H1 (cell line): ENCODE measurements at regions not wholly inside any gene's neighbourhood (a gene's known extent, or its start where the extent isn't known, plus 50 kb on each side); places are given as distances from the start of the nearest gene placed in this dataset.

Experiments
- CTCF ChIA-PET: fragments of 300-600 bp; sonication (Branson Sonifier 250); formaldehyde crosslinking; loops from one replicate; lab custom pipeline; 2021; ENCODE audit not compliant: partially characterized antibody; lab: Charles Lee
- POLR2A ChIA-PET: fragments of 300-600 bp; sonication (Branson Sonifier 250); formaldehyde crosslinking; loops from one replicate; lab custom pipeline; 2021; ENCODE audit warnings: inconsistent platforms; ENCODE audit not compliant: partially characterized antibody; lab: Charles Lee
- DNase-seq, 2 experiments: peaks; one replicate each; pipeline versions ENCODE4 v3.0.0 to v3.0.0-alpha.2; 2010 to 2022; ENCODE audit warnings: low spot score in 2 of 2, low read depth in 1 of 2, mixed read lengths in 1 of 2
- FAIRE-seq: peaks from 2 replicates; lab custom pipeline; 2011; peaks lifted over from hg19 to GRCh38; lab: Jason Lieb, UNC
- H2AFZ ChIP-seq: 2 replicates; pipeline ENCODE4 v1.8.1; 2012; ENCODE audit warnings: low read length, inconsistent platforms
- H2AK5ac ChIP-seq: 2 replicates; pipeline ENCODE4 v1.6.1; 2013; ENCODE audit warnings: low read depth, low read length
- H2BK120ac ChIP-seq: replicated peaks from 2 replicates; pipeline ENCODE3; 2013; ENCODE audit warnings: low read depth, low read length, inconsistent platforms
- H2BK12ac ChIP-seq: 2 replicates; pipeline ENCODE4 v1.6.1; 2013; ENCODE audit warnings: low read depth, low read length
- H2BK15ac ChIP-seq: 2 replicates; pipeline ENCODE4 v1.6.1; 2013; ENCODE audit warnings: low read length
- H2BK20ac ChIP-seq: 2 replicates; pipeline ENCODE4 v1.6.1; 2013; ENCODE audit warnings: low read length
- H2BK5ac ChIP-seq: 2 replicates; pipeline ENCODE4 v1.6.1; 2013; ENCODE audit warnings: low read depth, low read length
- H3K14ac ChIP-seq: 2 replicates; pipeline ENCODE4 v1.6.1; 2013; ENCODE audit warnings: inconsistent platforms; ENCODE audit not compliant: insufficient read length
- H3K18ac ChIP-seq: 2 replicates; pipeline ENCODE4 v1.6.1; 2013; ENCODE audit warnings: low read length; ENCODE audit errors: extremely low read depth
- H3K23ac ChIP-seq: 2 replicates; pipeline ENCODE4 v1.6.1; 2013; ENCODE audit warnings: inconsistent platforms; ENCODE audit not compliant: insufficient read length
- H3K23me2 ChIP-seq: 2 replicates; pipeline ENCODE4 v1.6.1; 2013; ENCODE audit warnings: low read depth, low read length
- H3K27ac ChIP-seq: 2 replicates; pipeline ENCODE4 v1.6.1; 2011; ENCODE audit warnings: low read depth, low read length, inconsistent platforms
- H3K27me3 ChIP-seq, 4 experiments: replicated peaks in 1 of 4; 1 replicate in 1 of 4; 2 replicates in 3 of 4; pipeline versions ENCODE4 v1.6.1 to v1.8.1; 2011 to 2013; ENCODE audit warnings: low read length in 3 of 4, mild to moderate bottlenecking in 3 of 4, inconsistent platforms in 2 of 4, mixed read lengths in 2 of 4, moderate library complexity in 1 of 4; ENCODE audit not compliant: control insufficient read depth in 3 of 4, insufficient read depth in 3 of 4; ENCODE audit errors: extremely low read depth in 1 of 4
- H3K36me3 ChIP-seq, 4 experiments: 2 replicates each; pipeline versions ENCODE4 v1.6.1 to v1.8.1; 2011 to 2013; ENCODE audit warnings: mild to moderate bottlenecking in 4 of 4, low read length in 3 of 4, moderate library complexity in 2 of 4, control low read depth in 1 of 4, inconsistent platforms in 1 of 4; ENCODE audit not compliant: insufficient read depth in 4 of 4, control insufficient read depth in 2 of 4
- H3K4ac ChIP-seq: replicated peaks from 2 replicates; pipeline ENCODE3; 2013; ENCODE audit warnings: low read length, low read depth, mixed read lengths, inconsistent platforms; ENCODE audit not compliant: insufficient read length
- H3K4me1 ChIP-seq, 4 experiments: replicated peaks in 1 of 4; 1 replicate in 1 of 4; 2 replicates in 3 of 4; pipeline versions ENCODE4 v1.6.1 to v1.8.1; 2011 to 2013; ENCODE audit warnings: low read length in 3 of 4, inconsistent platforms in 2 of 4, mixed read lengths in 1 of 4; ENCODE audit not compliant: insufficient read depth in 4 of 4, control insufficient read depth in 3 of 4
- H3K4me2 ChIP-seq, 2 experiments: 2 replicates each; pipeline versions ENCODE4 v1.6.1 to v1.8.1; 2011 to 2013; ENCODE audit warnings: low read depth in 2 of 2, low read length in 2 of 2, control low read depth in 1 of 2, inconsistent platforms in 1 of 2, mild to moderate bottlenecking in 1 of 2; ENCODE audit not compliant: insufficient read depth in 1 of 2
- H3K4me3 ChIP-seq, 4 experiments: fragments of 200-600, 300-600 bp in 1 of 4; sonication (generic), shearing (Covaris generic), sonication (Bioruptor Twin) in 1 of 4; 2 replicates each; pipeline versions ENCODE4 v1.5.1 to v1.8.1; 2011 to 2016; ENCODE audit warnings: low read length in 4 of 4, low read depth in 3 of 4, control low read depth in 2 of 4, inconsistent platforms in 2 of 4, mild to moderate bottlenecking in 2 of 4, mixed read lengths in 1 of 4, moderate library complexity in 1 of 4; ENCODE audit not compliant: insufficient read depth in 2 of 4; ENCODE audit errors: extremely low read depth in 1 of 4
- H3K56ac ChIP-seq: replicated peaks from 2 replicates; pipeline ENCODE3; 2013; ENCODE audit warnings: low read depth, mild to moderate bottlenecking, mixed read lengths, low read length, inconsistent platforms; ENCODE audit not compliant: insufficient read length
- H3K79me1 ChIP-seq: 2 replicates; pipeline ENCODE4 v1.6.1; 2013; ENCODE audit warnings: low read depth, low read length, control low read depth
- H3K79me2 ChIP-seq, 2 experiments: 2 replicates each; pipeline versions ENCODE4 v1.6.1 to v1.8.1; 2012 to 2013; ENCODE audit warnings: low read length in 2 of 2, mild to moderate bottlenecking in 2 of 2, inconsistent platforms in 1 of 2; ENCODE audit not compliant: insufficient read depth in 2 of 2, control insufficient read depth in 1 of 2
- H3K9ac ChIP-seq, 4 experiments: replicated peaks in 1 of 4; 1 replicate in 1 of 4; 2 replicates in 3 of 4; pipeline versions ENCODE4 v1.6.1 to v1.8.1; 2011 to 2013; ENCODE audit warnings: low read depth in 3 of 4, low read length in 3 of 4, control low read depth in 2 of 4, mild to moderate bottlenecking in 2 of 4, moderate library complexity in 2 of 4, inconsistent platforms in 1 of 4; ENCODE audit errors: extremely low read depth in 1 of 4
- H3K9me3 ChIP-seq, 2 experiments: 2 replicates each; pipeline versions ENCODE4 v1.6.1 to v1.8.1; 2012 to 2013; ENCODE audit warnings: mild to moderate bottlenecking in 2 of 2, moderate library complexity in 2 of 2, control low read depth in 1 of 2, inconsistent platforms in 1 of 2, low read depth in 1 of 2, low read length in 1 of 2, mixed read lengths in 1 of 2; ENCODE audit not compliant: insufficient read depth in 2 of 2
- H4K20me1 ChIP-seq, 2 experiments: replicated peaks in 1 of 2; 2 replicates each; pipeline versions ENCODE3 to v1.8.1; 2011 to 2013; ENCODE audit warnings: inconsistent platforms in 2 of 2, low read length in 2 of 2, mild to moderate bottlenecking in 1 of 2; ENCODE audit not compliant: insufficient read depth in 2 of 2, control insufficient read depth in 1 of 2
- H4K5ac ChIP-seq: 2 replicates; pipeline ENCODE4 v1.6.1; 2013; ENCODE audit warnings: low read length, low read depth, mixed read lengths, inconsistent platforms; ENCODE audit not compliant: insufficient read length
- H4K8ac ChIP-seq: 2 replicates; pipeline ENCODE4 v1.8.0; 2013; ENCODE audit warnings: mild to moderate bottlenecking, moderate library complexity, low read length, inconsistent platforms; ENCODE audit not compliant: insufficient read depth; ENCODE audit errors: extremely low read depth
- H4K91ac ChIP-seq: replicated peaks from 2 replicates; pipeline ENCODE3; 2013; ENCODE audit warnings: low read length, mixed read lengths, inconsistent platforms; ENCODE audit not compliant: insufficient read length
- ASH2L ChIP-seq: fragments of 200-600, 300-600 bp; sonication (generic); IDR thresholded peaks from one replicate; pipeline ENCODE4 v1.7.1; 2017; ENCODE audit warnings: low read length
- CBX5 ChIP-seq: fragments of 300-800, 300-1000 bp; sonication (generic); IDR thresholded peaks from 2 replicates; pipeline ENCODE4 v1.7.1; 2016; ENCODE audit warnings: antibody characterized with exemption, low read length, low read depth
- CBX8 ChIP-seq: fragments of 300-800, 300-1000 bp; sonication (generic); IDR thresholded peaks from 2 replicates; pipeline ENCODE4 v1.7.1; 2016; ENCODE audit warnings: low read depth, low read length, borderline replicate concordance
- CEBPB ChIP-seq: IDR thresholded peaks from 2 replicates; pipeline ENCODE4 v1.6.1; 2012; ENCODE audit warnings: low read depth, low read length
- KDM5A ChIP-seq: fragments of 200-600 bp; IDR thresholded peaks from 2 replicates; pipeline ENCODE4 v1.7.1; 2012; ENCODE audit warnings: mild to moderate bottlenecking, low read length, inconsistent platforms, mixed read lengths
- RBBP5 ChIP-seq: IDR thresholded peaks from 2 replicates; pipeline ENCODE4 v1.7.1; 2012; ENCODE audit warnings: low read depth, mild to moderate bottlenecking, inconsistent platforms, low read length, moderate library complexity, borderline replicate concordance
- TAF1 ChIP-seq: IDR thresholded peaks from 2 replicates; pipeline ENCODE4 v1.6.1; 2011; ENCODE audit warnings: mild to moderate bottlenecking, low read depth, low read length
- TCF12 ChIP-seq: IDR thresholded peaks from 2 replicates; pipeline ENCODE4 v1.6.1; 2011; ENCODE audit warnings: low read depth, mild to moderate bottlenecking, low read length
- YY1 ChIP-seq: IDR thresholded peaks from 2 replicates; pipeline ENCODE4 v1.6.1; 2011; ENCODE audit warnings: low read depth, mild to moderate bottlenecking, low read length
- WGBS, 2 experiments: shearing (Covaris generic) in 1 of 2; methylation state at CpG; one replicate each; pipeline versions ENCODE4 v1.1.6 to v1.1.7; 2013 to 2015; ENCODE audit warnings: low lambda C conversion rate in 2 of 2, mixed read lengths in 2 of 2, inconsistent platforms in 1 of 2, low coverage in 1 of 2, missing lambda C conversion rate in 1 of 2; ENCODE audit not compliant: insufficient replicate concordance in 2 of 2, insufficient coverage in 1 of 2, insufficient read length in 1 of 2; ENCODE audit errors: extremely low coverage in 1 of 2, missing lambda C conversion rate in 1 of 2; 5-methylcytosine and 5-hydroxymethylcytosine counted together
- TF ChIP-seq, protein P1 (sequence below): IDR thresholded peaks from 2 replicates; pipeline ENCODE4 v1.6.1; 2012; ENCODE audit warnings: inconsistent platforms

DNA sequence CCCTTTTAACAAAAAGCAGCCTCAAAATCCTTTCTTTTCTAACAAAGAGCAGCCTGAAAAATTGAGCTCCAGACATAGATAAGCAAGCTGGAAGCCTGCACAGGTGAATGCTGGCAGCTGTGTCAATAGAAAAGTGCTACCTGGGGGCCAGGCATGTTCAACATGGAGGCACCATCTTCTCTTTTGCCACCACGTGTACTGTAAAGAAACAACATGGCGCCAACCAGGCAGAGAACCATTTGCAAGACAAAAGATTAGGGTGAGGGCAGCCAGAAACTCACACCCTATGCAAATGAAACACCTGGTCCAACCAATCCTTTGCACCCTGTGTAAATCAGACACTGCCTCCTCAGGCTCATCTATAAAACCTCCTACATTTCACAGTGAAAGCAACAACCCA, 96.0 kb downstream of the ACTL7B start:
- no peak for DNase-seq
- Histone ChIP-seq H2BK20ac (no peak overlapping the region), H3K18ac (no peak overlapping the region; the same call in 1 of the 2 replicates), H2BK15ac (no peak overlapping the region), H4K8ac (no peak overlapping the region), H2BK120ac (no peak overlapping the region), H3K79me2 (no peaks in the 10 kb centered on the region), H3K23ac (no peak overlapping the region), H3K4me1 (0 out of 7 replicates have a peak, but pooled peaks cover 0 to 2% (median 1%) of the 10 kb centered on the region in 4 experiments), H2AK5ac (no peak overlapping the region), H3K23me2 (no peaks in the 10 kb centered on the region), H3K9ac (no peak overlapping the region), H3K9me3 (no peaks in the 10 kb centered on the region), H2AFZ (peak overlapping the region; percentile 31; the same call in 1 of the 2 replicates), H2BK5ac (no peak overlapping the region), H3K14ac (no peak overlapping the region), H4K91ac (no peak overlapping the region), H2BK12ac (no peak overlapping the region), H3K56ac (no peak overlapping the region), H4K20me1 (no peaks in the 10 kb centered on the region), H3K4me3 (no peak overlapping the region), H3K4ac (no peak overlapping the region), H3K36me3 (no peaks in the 10 kb centered on the region), H3K27me3 (no peaks in the 10 kb centered on the region), H3K79me1 (no peaks in the 10 kb centered on the region), H4K5ac (no peak overlapping the region), H3K4me2 (no peak overlapping the region), H3K27ac (no peak overlapping the region)
- TF ChIP-seq KDM5A, result no peak
- TF ChIP-seq TAF1, result no peak
- no peak for TF ChIP-seq CEBPB
- TF ChIP-seq CBX8, result no peak
- TF ChIP-seq CBX5, result no peak
- TF ChIP-seq RBBP5, result no peak
- TF ChIP-seq, protein P1, sequence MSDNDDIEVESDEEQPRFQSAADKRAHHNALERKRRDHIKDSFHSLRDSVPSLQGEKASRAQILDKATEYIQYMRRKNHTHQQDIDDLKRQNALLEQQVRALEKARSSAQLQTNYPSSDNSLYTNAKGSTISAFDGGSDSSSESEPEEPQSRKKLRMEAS, result no peak
- TF ChIP-seq ASH2L, result no peak
- no peak for TF ChIP-seq YY1
- no peak for TF ChIP-seq TCF12
- no peak for FAIRE-seq
- CTCF ChIA-PET, result interaction anchor here (1.1 to 3.4 kb wide), 8 partner anchors 9 to 1337 kb away, joined by 3 to 24 read pairs (median 5); no protein-coding TSS in a partner anchor
- WGBS, 2 experiments, result 97% methylated on average over 2 of the region's 2 CpGs; no CpG with 5 or more reads in 1 of the 2 experiments
- POLR2A ChIA-PET, result no interaction called here
